HG03575 (cell line): ENCODE measurements at regions not wholly inside any gene's neighbourhood (a gene's known extent, or its start where the extent isn't known, plus 50 kb on each side); places are given as distances from the start of the nearest gene placed in this dataset.
"Not testable (repeated sequence)": the region's sequence is repeated elsewhere in the genome, so short reads cannot be mapped to it uniquely, and the experiment has no call there.

Experiments used
- ATAC-seq: cut with Tn5 transposase; IDR thresholded peaks from one replicate; pipeline ENCODE4 v1.9.1; 2021; ENCODE audit not compliant: unreplicated experiment, insufficient number of reproducible peaks, low FRiP score; ENCODE audit errors: extremely low read depth

GRCh38 chr3:106486945-106487639 is 618.3 kb upstream of the CBLB start:
- not testable (repeated sequence) for ATAC-seq

- ATAC-seq, result no peak
Observed at GRCh38 chr3:106488331-106488730, 619.5 kb upstream of the CBLB start.

GRCh38 chr3:106491796-106492195 is 623.0 kb upstream of the CBLB start:
- no peak for ATAC-seq

- no peak for ATAC-seq
Observed at GRCh38 chr3:106508331-106508893, 639.6 kb upstream of the CBLB start.

- ATAC-seq, result no peak
Observed at GRCh38 chr3:106510206-106510605, 641.4 kb upstream of the CBLB start.

GRCh38 chr3:106512846-106513245 is 644.0 kb upstream of the CBLB start:
- no peak for ATAC-seq

GRCh38 chr3:106514431-106514830 is 645.6 kb upstream of the CBLB start:
- no peak for ATAC-seq

- no peak for ATAC-seq
Observed at GRCh38 chr3:106518516-106518915, 649.7 kb upstream of the CBLB start.

- ATAC-seq, result no peak
Observed at GRCh38 chr3:106522397-106522796, 653.6 kb upstream of the CBLB start.

- no peak for ATAC-seq
Observed at GRCh38 chr3:106528932-106529331, 660.1 kb upstream of the CBLB start.

GRCh38 chr3:106529738-106530137 is 660.9 kb upstream of the CBLB start:
- ATAC-seq, result no peak

- no peak for ATAC-seq
Observed at GRCh38 chr3:106530367-106530766, 661.6 kb upstream of the CBLB start.

GRCh38 chr3:106531771-106532329 is 663.0 kb upstream of the CBLB start:
- ATAC-seq, result not testable (repeated sequence)

GRCh38 chr3:106533093-106533787 is 664.4 kb upstream of the CBLB start:
- ATAC-seq, result no peak

GRCh38 chr3:106533788-106534160 is 665.0 kb upstream of the CBLB start:
- no peak for ATAC-seq

GRCh38 chr3:106534206-106534605 is 665.4 kb upstream of the CBLB start:
- ATAC-seq, result no peak

GRCh38 chr3:106540743-106541142 is 671.9 kb upstream of the CBLB start:
- ATAC-seq, result no peak

- ATAC-seq, result no peak
Observed at GRCh38 chr3:106542101-106542769, 673.4 kb upstream of the CBLB start.

- no peak for ATAC-seq
Observed at GRCh38 chr3:106552351-106553043, 683.7 kb upstream of the CBLB start.
